Activated CD8-positive, alpha-beta T cell treated with anti-CD3 and anti-CD28 coated beads, Interleukin-2, amount 10 ng/mL, durations not matched to agents 7 days and 5 days (primary cell): ENCODE measurements at regions not wholly inside any gene's neighbourhood (a gene's known extent, or its start where the extent isn't known, plus 50 kb on each side); places are given as distances from the start of the nearest gene placed in this dataset.

Experiments
- ATAC-seq: fragments of 150-1000 bp; cut with Tn5 transposase; one replicate; pipeline ENCODE4 v1.10.0; 2021; ENCODE audit warnings: moderate library complexity
- CTCF ChIA-PET: fragments of 350-600 bp; sonication (Branson Sonifier 250); formaldehyde crosslinking; loops from one replicate; lab custom pipeline; 2021; ENCODE audit warnings: antibody characterized with exemption; lab: Charles Lee
- POLR2A ChIA-PET: fragments of 350-600 bp; sonication (Branson Sonifier 250); formaldehyde crosslinking; loops from one replicate; lab custom pipeline; 2021; ENCODE audit warnings: antibody characterized with exemption; lab: Charles Lee
- DNase-seq: peaks from one replicate; pipeline ENCODE4 v3.0.0-alpha.2; 2020
- H3K27ac Mint-ChIP-seq: one replicate; pipeline ENCODE4 v1.8.0; 2021; ENCODE audit warnings: mild to moderate bottlenecking, mixed read lengths
- H3K27me3 Mint-ChIP-seq: one replicate; pipeline ENCODE4 v1.8.0; 2021; ENCODE audit warnings: low read depth, mixed read lengths
- H3K36me3 Mint-ChIP-seq: one replicate; pipeline ENCODE4 v1.8.0; 2021; ENCODE audit warnings: low read depth, mixed read lengths
- H3K4me1 Mint-ChIP-seq: one replicate; pipeline ENCODE4 v1.8.0; 2021; ENCODE audit warnings: low read depth, mixed read lengths
- H3K4me3 Mint-ChIP-seq: one replicate; pipeline ENCODE4 v1.8.0; 2021; ENCODE audit warnings: mild to moderate bottlenecking, mixed read lengths
- H3K9me3 Mint-ChIP-seq: one replicate; pipeline ENCODE4 v1.8.0; 2022; ENCODE audit warnings: mixed read lengths; ENCODE audit not compliant: insufficient read depth

DNA sequence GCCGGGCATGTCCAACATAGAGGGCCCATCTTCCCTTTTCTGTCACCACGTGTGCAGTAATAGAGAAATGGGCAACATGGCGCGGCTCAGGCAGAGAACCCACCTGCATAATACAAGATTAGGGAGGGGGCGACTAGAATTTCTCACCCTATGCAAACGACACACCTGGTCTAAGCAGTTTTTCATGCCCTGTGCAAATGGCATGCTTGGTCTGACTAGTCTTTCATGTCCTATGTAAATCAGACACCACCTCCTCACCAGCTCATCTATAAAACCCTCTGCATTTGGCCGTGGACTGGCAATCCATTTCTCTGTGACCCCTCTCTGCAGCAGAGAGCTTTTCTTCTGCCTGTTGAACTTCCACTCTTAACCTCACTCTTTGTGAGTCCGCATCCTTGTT is 180.2 kb upstream of the PZP start:
- no peak for DNase-seq
- Mint-ChIP-seq H3K4me1 (peaks cover 8% of the 10 kb centered on the region), H3K4me3 (no peak overlapping the region), H3K27ac (no peak overlapping the region), H3K27me3 (peaks cover 4% of the 10 kb centered on the region), H3K9me3 (no peaks in the 10 kb centered on the region), H3K36me3 (no peaks in the 10 kb centered on the region)
- ChIA-PET CTCF (no interaction called here), POLR2A (no interaction called here)
- no peak for ATAC-seq

DNA sequence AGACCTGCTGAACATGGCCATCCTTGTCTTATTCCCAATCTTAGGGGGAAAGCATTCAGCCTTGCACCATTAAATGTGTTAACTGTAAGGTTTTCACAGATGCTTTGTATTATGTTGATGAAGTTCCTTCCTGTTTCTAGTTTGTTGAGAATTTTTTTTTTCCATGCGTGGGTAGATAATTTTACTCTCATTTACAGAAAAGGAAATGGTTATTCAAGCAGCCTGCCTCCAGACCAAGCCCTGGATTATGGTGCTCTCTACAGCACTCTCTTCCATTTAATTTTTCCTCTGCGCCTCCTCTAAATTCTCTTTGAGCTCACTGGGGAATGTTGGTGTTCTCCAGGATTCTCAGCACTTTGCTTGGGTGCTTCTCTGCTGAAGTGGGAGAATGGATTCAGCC is 179.3 kb upstream of the PZP start:
- Mint-ChIP-seq H3K4me1 (peaks cover 8% of the 10 kb centered on the region), H3K9me3 (no peaks in the 10 kb centered on the region), H3K27ac (no peak overlapping the region), H3K4me3 (no peak overlapping the region), H3K27me3 (peaks cover 4% of the 10 kb centered on the region), H3K36me3 (no peaks in the 10 kb centered on the region)
- ChIA-PET CTCF (interaction anchor here (1.2 kb wide), 1 partner anchor 16 kb away, joined by 3 read pairs; no protein-coding TSS in a partner anchor), POLR2A (no interaction called here)
- DNase-seq: no peak
- ATAC-seq: no peak

DNA sequence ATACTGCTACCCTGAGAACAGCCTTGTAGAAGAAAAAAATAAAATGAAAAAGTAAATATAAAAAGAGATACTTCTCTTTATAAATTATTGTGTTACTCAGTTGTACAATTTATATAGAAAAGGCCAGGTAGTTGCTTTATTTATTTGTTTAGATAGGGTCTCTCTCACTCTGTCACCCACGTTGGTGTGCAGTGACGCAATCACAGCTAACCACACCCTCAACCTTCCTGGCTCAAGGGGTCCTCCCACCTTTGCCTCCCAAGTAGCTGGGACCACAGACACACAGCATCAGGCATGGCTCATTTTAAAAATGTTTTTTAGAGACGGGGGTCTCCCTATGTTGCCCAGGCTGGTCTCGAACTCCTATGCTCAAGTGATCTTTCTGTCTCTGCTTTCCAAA is 175.4 kb upstream of the PZP start:
- Mint-ChIP-seq H3K9me3 (no peaks in the 10 kb centered on the region), H3K36me3 (no peaks in the 10 kb centered on the region), H3K27ac (no peak overlapping the region), H3K4me3 (no peak overlapping the region), H3K4me1 (peaks cover 12% of the 10 kb centered on the region), H3K27me3 (no peaks in the 10 kb centered on the region)
- CTCF ChIA-PET: no interaction called here
- POLR2A ChIA-PET: no interaction called here
- no peak for ATAC-seq
- DNase-seq: no peak

DNA sequence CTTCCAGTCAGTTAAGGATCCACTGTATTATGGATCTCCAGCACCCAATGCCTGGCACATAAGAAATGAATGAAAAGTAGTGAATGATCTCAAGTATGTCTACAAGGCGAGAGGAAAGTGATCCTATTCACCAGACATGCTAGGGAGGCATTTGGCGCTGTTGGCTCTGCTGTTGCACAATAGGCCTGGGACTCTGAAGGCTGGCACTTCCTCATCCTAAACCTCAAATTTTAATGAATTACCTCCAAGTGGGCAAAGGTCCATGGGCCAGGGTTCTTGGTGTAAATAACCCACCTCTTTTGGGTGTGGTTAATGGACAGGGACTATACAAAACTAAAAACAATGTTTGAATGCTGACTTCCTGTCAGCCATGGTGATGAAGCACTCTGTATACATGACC is 173.4 kb upstream of the PZP start:
- ChIA-PET POLR2A (no interaction called here), CTCF (no interaction called here)
- no peak overlapping the region for H3K4me3 Mint-ChIP-seq
- ATAC-seq: no peak
- no peaks in the 10 kb centered on the region for H3K9me3 Mint-ChIP-seq
- no peak overlapping the region for H3K27ac Mint-ChIP-seq
- H3K4me1 Mint-ChIP-seq: peaks cover 4% of the 10 kb centered on the region
- no peaks in the 10 kb centered on the region for H3K36me3 Mint-ChIP-seq
- H3K27me3 Mint-ChIP-seq: no peaks in the 10 kb centered on the region
- no peak for DNase-seq

DNA sequence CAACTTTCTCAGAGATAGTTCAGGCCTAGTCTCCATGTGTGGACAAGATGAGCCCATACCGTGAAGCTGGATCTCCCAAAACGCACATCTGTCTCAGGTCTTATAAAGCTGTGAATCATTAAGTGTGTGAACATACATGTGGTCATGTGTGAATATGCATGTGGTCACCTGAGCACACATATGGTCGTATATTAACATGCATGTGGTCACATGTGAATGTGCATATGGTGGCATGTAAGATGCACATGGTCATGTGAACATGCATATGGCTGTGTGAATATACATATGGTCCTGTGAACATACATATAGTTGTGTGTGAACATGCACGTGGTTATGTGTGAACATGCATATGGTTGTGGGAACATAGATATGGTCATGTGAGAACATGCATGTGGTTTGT is 172.5 kb upstream of the PZP start:
- Mint-ChIP-seq H3K36me3 (no peaks in the 10 kb centered on the region), H3K4me1 (peaks cover 4% of the 10 kb centered on the region), H3K27ac (no peak overlapping the region), H3K27me3 (no peaks in the 10 kb centered on the region), H3K9me3 (no peaks in the 10 kb centered on the region), H3K4me3 (no peak overlapping the region)
- no peak for ATAC-seq
- ChIA-PET CTCF (no interaction called here), POLR2A (no interaction called here)
- no peak for DNase-seq

DNA sequence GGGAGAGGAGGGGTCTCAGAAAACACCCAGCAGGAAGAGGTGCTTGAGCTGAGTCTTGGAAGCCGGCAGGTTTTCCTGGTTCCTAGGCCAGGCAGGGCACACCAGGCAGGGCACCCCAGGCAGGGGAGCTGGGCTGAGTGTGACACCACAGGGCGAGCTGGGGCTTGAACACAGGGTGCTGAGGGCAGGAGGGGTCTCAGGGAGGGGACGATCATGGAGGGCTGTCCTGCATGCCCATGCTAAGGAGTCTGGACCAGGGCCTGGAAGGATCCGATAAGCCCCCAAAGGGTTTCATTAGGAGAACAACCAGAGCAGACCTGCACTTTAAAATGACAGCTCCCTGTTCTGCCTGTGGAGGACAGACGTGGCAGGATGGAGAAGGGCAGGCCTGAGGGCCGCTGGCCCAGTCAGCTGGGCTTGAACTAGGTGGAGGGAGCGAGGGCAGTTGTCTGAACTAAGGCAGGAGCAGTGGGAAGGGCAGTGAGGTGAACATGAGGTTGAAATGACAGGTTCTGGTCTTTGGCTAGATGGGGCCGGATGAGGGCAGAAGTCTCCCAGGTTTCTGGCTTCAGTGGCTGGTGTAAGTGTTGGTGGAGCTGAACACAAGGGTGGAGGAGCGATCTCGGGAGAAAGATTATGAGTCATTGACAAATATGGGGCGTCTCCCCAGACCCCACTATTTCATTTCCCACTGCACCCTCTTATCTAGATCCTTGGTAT is 171.0 kb upstream of the PZP start:
- ATAC-seq: no peak
- no peaks in the 10 kb centered on the region for H3K9me3 Mint-ChIP-seq
- H3K27ac Mint-ChIP-seq: no peak overlapping the region
- H3K36me3 Mint-ChIP-seq: no peaks in the 10 kb centered on the region
- DNase-seq: no peak
- H3K4me1 Mint-ChIP-seq: peaks cover 4% of the 10 kb centered on the region
- H3K27me3 Mint-ChIP-seq: no peaks in the 10 kb centered on the region
- H3K4me3 Mint-ChIP-seq: no peak overlapping the region
- ChIA-PET CTCF (interaction anchor here (1.1 kb wide), 1 partner anchor 39 kb away, joined by 3 read pairs; no protein-coding TSS in a partner anchor), POLR2A (no interaction called here)

DNA sequence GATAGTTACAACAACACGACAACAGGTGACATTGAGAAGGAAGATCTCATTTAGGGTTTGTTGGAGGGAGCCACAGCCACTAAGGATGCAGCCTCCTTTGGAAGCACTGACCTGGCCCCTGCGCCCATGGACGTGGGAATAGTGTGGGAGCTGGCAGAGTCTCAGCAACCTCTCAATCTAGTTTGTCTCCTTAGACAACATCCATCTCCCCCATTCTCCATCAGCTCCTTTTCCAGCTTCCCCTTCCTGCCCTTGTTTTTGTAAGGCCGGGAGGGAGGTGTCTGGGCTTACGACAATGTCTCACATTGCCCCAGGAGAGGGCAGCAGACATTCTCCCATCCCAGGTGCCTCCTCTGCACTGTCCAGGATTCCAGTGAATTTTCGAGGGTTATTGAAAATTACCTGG is 170.2 kb upstream of the PZP start:
- ChIA-PET CTCF (interaction anchor here (1.1 to 1.3 kb wide), 2 partner anchors 16 to 38 kb away, joined by 3 to 6 read pairs; no protein-coding TSS in a partner anchor), POLR2A (no interaction called here)
- Mint-ChIP-seq H3K9me3 (no peaks in the 10 kb centered on the region), H3K4me1 (peaks cover 4% of the 10 kb centered on the region), H3K27ac (no peak overlapping the region), H3K27me3 (no peaks in the 10 kb centered on the region), H3K4me3 (no peak overlapping the region), H3K36me3 (no peaks in the 10 kb centered on the region)
- DNase-seq (no peak), ATAC-seq (no peak)

DNA sequence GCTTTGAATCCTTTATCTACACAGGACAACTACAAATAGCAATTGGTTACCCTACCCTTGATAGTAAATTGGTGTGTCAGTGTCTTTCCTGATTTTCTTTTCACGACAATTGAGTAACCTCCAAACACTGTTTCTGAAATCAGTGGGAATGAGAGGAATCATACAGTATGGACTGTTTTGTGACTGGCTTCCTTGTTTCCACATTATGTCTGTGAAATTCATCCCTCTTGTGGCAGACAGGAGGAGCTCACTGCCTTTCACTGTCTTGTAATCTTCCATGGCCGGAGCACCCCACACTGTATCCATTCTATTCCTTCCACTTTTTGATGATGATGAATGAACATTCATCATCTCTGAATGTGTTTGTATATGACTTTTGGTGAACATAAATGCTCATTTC is 164.0 kb upstream of the PZP start:
- Mint-ChIP-seq H3K36me3 (no peaks in the 10 kb centered on the region), H3K27me3 (no peaks in the 10 kb centered on the region), H3K27ac (no peak overlapping the region), H3K4me3 (no peak overlapping the region), H3K9me3 (no peaks in the 10 kb centered on the region), H3K4me1 (peaks cover 2% of the 10 kb centered on the region)
- ATAC-seq (no peak), DNase-seq (no peak)
- ChIA-PET POLR2A (no interaction called here), CTCF (interaction anchor here (0.7 to 1.2 kb wide), 3 partner anchors 14 to 359 kb away, joined by 3 read pairs; no protein-coding TSS in a partner anchor)

DNA sequence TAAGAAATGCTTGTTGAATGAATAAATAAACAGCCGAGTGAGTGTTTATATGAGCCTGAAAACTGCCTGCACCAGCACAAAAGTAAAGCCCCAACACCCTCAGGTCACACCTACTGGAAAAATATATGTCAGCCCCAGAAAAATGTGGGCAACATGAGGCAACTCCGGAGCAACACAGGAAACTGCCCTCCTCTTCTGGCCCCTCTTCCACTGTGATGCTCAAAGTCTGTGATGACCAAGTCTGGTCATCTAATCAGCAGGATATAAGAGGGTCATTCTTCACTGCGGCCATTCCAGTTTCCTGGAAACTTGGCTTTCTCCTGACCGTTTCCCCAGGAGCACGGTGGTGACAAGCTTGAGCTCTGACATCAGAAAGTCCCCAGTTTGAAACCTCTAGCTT is 159.6 kb upstream of the PZP start:
- H3K9me3 Mint-ChIP-seq: no peaks in the 10 kb centered on the region
- H3K27ac Mint-ChIP-seq: no peak overlapping the region
- no peak overlapping the region for H3K4me3 Mint-ChIP-seq
- no peaks in the 10 kb centered on the region for H3K27me3 Mint-ChIP-seq
- DNase-seq: no peak
- peaks cover 42% of the 10 kb centered on the region for H3K4me1 Mint-ChIP-seq
- no peaks in the 10 kb centered on the region for H3K36me3 Mint-ChIP-seq
- no peak for ATAC-seq
- POLR2A ChIA-PET: interaction anchor here (1.1 kb wide), 1 partner anchor 27 kb away, joined by 3 read pairs; no protein-coding TSS in a partner anchor
- CTCF ChIA-PET: interaction anchor here (0.6 to 1.6 kb wide), 3 partner anchors 36 to 282 kb away, joined by 3 to 5 read pairs (median 3); no protein-coding TSS in a partner anchor

DNA sequence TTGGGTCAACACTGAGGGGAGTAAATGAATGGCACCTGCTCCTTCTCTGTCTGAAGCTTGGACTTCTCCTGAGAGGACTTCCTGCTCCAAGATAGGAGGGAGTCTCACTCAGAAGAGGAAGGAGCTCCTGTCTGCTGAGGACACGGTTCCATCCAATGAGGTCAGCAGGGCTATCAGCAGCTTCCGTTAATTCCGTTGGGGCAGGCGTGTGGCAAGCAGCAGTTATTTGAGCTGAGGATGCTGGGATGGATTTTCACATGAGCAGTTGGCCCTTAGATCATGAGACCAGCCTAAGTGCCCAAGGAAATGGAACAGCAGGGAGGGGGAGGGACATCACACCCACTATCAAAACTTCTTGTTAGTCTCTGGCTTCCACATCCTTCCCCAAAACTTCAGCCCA is 159.0 kb upstream of the PZP start:
- no peaks in the 10 kb centered on the region for H3K27me3 Mint-ChIP-seq
- ChIA-PET CTCF (interaction anchor here (1.2 to 1.6 kb wide), 2 partner anchors 36 to 102 kb away, joined by 3 to 5 read pairs; no protein-coding TSS in a partner anchor), POLR2A (interaction anchor here (1.1 kb wide), 1 partner anchor 27 kb away, joined by 3 read pairs; no protein-coding TSS in a partner anchor)
- no peak overlapping the region for H3K4me3 Mint-ChIP-seq
- DNase-seq (no peak), ATAC-seq (no peak)
- no peaks in the 10 kb centered on the region for H3K36me3 Mint-ChIP-seq
- no peak overlapping the region for H3K27ac Mint-ChIP-seq
- H3K4me1 Mint-ChIP-seq: peaks cover 45% of the 10 kb centered on the region
- H3K9me3 Mint-ChIP-seq: no peaks in the 10 kb centered on the region

DNA sequence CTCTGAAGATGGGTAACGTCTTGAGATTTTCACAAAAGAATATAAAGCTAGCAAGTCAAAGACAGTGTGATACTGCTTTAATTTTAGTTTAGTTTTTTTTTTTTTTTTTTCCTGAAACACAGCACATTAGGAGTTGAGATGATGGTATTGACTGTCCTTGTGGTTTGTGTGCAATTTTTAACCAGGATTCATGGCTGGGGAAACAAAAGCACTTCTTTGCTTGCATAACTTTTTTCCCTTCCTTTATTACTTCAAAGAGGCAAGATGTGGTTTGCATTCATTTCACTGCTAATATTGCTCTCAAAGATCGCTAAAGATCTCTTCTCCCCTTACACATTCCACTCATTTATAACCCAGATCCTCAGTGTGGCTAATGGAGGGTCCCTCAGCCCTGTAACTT is 157.1 kb upstream of the PZP start:
- peak overlapping the region; percentile 70 for H3K27ac Mint-ChIP-seq
- no peak for ATAC-seq
- DNase-seq: no peak
- H3K9me3 Mint-ChIP-seq: no peaks in the 10 kb centered on the region
- CTCF ChIA-PET: interaction anchor here (1.4 to 2.1 kb wide), 2 partner anchors 24 to 34 kb away, joined by 4 to 6 read pairs; no protein-coding TSS in a partner anchor
- peak overlapping the region; percentile 28 for H3K4me3 Mint-ChIP-seq
- no peaks in the 10 kb centered on the region for H3K27me3 Mint-ChIP-seq
- H3K36me3 Mint-ChIP-seq: no peaks in the 10 kb centered on the region
- peaks cover 51% of the 10 kb centered on the region for H3K4me1 Mint-ChIP-seq
- POLR2A ChIA-PET: no interaction called here
